D721Med (cell line): ENCODE measurements at regions not wholly inside any gene's neighbourhood (a gene's known extent, or its start where the extent isn't known, plus 50 kb on each side); places are given as distances from the start of the nearest gene placed in this dataset.

Experiments used
- DNase-seq: peaks from one replicate; pipeline ENCODE4 v3.0.0; 2011; ENCODE audit warnings: low spot score; ENCODE audit not compliant: insufficient read length
- FAIRE-seq: peaks from 2 replicates; lab custom pipeline; 2011; peaks lifted over from hg19 to GRCh38; lab: Jason Lieb, UNC
- TF ChIP-seq, protein P1 (sequence below): IDR thresholded peaks from 2 replicates; pipeline ENCODE4 v1.5.1; 2012; ENCODE audit warnings: mild to moderate bottlenecking, control low read depth; ENCODE audit not compliant: insufficient read depth; ENCODE audit errors: missing control alignments

DNA sequence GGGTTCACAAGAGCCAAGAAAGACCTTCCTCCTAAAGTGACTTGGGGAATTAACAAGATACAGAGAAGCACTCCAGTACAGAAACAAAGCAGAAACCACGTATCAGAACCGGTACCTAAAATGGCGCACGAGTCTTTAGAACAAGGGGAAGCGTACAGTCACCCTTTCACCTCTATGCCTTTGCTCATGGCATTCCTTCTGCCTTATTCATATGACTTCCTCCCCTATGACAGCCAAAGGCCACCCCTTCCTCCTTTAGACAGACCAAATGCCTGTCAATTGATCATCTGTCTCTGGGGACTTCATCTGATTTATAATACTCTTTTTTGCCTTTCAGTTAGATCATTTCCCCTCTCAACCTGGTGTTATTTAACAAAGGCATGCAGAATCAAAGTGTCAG lies 89.5 kb upstream of the OSBPL8 start:
- TF ChIP-seq, protein P1, sequence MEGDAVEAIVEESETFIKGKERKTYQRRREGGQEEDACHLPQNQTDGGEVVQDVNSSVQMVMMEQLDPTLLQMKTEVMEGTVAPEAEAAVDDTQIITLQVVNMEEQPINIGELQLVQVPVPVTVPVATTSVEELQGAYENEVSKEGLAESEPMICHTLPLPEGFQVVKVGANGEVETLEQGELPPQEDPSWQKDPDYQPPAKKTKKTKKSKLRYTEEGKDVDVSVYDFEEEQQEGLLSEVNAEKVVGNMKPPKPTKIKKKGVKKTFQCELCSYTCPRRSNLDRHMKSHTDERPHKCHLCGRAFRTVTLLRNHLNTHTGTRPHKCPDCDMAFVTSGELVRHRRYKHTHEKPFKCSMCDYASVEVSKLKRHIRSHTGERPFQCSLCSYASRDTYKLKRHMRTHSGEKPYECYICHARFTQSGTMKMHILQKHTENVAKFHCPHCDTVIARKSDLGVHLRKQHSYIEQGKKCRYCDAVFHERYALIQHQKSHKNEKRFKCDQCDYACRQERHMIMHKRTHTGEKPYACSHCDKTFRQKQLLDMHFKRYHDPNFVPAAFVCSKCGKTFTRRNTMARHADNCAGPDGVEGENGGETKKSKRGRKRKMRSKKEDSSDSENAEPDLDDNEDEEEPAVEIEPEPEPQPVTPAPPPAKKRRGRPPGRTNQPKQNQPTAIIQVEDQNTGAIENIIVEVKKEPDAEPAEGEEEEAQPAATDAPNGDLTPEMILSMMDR, result no peak
- FAIRE-seq (no peak), DNase-seq (no peak)

- DNase-seq (no peak), FAIRE-seq (no peak)
- TF ChIP-seq, protein P1, result no peak
Observed at GRCh38 chr12:76652402-76652801, 92.8 kb upstream of the OSBPL8 start.

GRCh38 chr12:76653342-76653741 lies 93.8 kb upstream of the OSBPL8 start:
- TF ChIP-seq, protein P1, result no peak
- DNase-seq, result no peak
- no peak for FAIRE-seq

DNA sequence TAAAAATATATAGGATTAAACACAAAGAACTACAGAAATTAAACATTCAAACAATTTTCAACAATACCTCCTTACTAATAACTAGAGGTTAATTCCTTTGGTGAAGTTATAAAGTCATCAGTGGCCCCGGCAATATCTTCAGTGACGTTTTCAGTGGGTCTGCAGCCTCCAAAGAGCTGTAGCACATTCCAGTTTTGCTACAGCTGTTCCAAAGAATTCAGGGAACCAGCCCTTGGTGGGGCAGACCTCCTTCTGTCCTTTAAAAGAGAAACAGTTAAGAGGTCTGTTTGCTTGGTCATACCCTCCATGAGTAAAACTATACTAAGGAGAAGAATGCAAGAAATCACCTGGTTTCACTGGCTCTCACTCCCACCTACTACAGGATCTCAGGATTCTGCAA lies 99.2 kb upstream of the ZDHHC17 start:
- FAIRE-seq, result no peak
- DNase-seq, result no peak
- TF ChIP-seq, protein P1, result no peak

- TF ChIP-seq, protein P1, result no peak
- DNase-seq (no peak), FAIRE-seq (no peak)
Observed at GRCh38 chr12:76666290-76666835, 97.6 kb upstream of the ZDHHC17 start.

DNA sequence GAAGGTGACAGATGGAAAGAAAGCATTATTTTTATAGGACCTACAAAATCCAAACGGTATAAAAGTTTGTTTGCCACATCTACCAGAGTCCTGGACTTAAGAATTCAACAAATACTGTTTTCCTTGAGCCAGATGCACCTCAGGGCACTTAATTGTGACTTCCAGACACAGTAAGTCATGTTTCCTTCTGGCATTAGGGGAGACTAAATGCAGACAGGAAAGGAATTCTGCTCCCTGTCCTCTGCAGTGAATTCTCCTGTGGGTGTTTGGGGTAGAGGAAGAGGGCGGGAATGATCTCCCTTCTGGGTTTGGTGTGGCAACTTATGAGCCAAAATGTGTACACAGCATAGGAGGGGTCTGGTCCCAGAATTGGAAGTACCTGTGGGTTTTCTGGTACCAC lies 93.9 kb upstream of the ZDHHC17 start:
- TF ChIP-seq, protein P1, result no peak
- DNase-seq, result no peak
- FAIRE-seq, result no peak

DNA sequence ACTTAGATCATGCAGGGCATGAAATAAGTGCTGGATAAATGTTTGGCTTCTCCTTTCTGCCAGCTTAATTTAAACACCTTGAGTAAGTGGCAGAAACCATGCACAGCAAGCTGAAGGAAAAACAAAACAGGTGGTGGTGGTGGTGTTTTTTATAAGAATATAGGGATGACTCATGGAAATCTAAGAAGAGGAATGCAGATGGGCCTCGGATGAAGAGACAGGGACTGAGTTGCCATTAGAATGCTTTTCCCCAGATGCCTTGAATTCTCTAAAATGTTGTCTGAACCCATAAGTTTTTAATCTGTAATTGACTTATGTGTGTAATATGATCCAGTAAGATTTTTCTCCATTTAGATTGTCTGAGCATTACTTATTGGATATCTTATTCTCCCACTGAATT lies 93.1 kb upstream of the ZDHHC17 start:
- no peak for DNase-seq
- TF ChIP-seq, protein P1, result no peak
- no peak for FAIRE-seq
